HG02610 (cell line): ENCODE measurements at regions not wholly inside any gene's neighbourhood (a gene's known extent, or its start where the extent isn't known, plus 50 kb on each side); places are given as distances from the start of the nearest gene placed in this dataset.

ENCODE experiments used
- ATAC-seq: cut with Tn5 transposase; IDR thresholded peaks from one replicate; pipeline ENCODE4 v1.9.1; 2021; ENCODE audit warnings: mild to moderate bottlenecking, moderate library complexity; ENCODE audit not compliant: unreplicated experiment

GRCh38 chr16:64182985-64183384 is 938.9 kb downstream of the CDH11 start:
- ATAC-seq = no peak

DNA sequence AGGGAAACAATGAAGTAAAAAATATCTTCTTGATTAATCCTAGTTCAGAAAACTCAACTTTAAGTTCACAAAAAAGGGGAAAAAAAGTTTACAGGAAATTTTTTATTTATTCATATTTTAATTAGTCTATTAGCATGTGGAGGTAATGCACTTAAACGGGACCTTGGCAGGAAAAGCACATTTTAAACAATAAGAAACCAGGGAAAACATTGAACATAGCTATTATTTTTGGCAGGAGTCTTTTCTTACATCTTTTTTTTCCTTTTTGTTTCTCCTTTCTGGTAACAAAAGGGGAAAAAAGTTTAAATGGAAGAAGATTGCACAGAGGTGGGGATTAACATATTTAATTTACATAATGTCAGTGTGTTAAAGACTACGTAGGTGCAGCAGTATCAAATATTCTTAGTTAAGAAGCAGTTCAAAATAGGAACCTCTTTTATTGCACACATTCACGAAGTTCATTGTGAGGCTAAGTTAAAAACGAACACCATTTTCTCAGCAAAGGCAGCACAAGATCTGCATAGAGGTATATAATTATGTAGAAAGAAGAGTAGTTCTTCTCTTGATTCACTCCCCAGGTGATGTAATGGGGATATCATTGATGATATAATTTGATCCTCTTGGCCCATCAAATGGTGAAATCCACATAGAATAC is 940.5 kb downstream of the CDH11 start:
- no peak for ATAC-seq

GRCh38 chr16:64180136-64180900 is 941.5 kb downstream of the CDH11 start:
- ATAC-seq = no peak

DNA sequence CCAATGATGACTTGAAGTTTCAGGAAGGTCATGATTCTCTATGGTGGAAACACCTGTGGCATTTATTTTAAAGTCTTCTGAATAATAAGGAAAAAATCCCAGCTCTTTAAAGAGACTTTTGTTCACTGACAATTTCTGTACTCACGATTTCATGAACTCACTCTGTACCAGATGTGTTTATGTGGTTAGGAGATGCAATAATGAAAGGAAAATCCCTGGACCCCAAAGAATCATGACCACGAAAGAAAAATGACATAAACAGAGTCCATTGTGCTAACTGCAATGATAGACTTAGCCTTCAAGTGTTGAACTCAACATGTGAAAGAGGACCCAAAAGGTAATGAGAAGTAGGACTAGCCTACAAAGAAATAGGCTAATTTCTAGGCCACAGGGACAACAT is 947.5 kb downstream of the CDH11 start:
- no peak for ATAC-seq

- no peak for ATAC-seq
Measured at GRCh38 chr16:64172652-64173051, 949.2 kb downstream of the CDH11 start.

DNA sequence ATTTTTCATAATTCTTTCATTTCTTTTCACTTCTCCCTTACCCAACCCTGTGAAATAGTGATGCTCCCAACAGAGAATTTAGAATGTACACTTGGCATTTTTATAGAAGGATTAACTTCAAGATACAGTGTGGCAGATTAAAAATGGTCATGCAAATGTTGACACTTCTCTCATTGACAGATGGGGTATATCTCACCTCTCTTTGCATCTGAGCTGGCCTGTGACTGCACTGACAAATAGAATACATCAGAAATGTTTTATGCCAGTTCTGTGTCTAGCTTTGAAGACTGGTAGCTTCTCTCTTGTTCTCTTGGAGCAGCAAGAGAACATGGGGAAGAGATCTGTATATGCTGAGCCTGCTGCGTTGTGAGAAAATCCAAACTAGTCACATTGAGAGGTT is 949.6 kb downstream of the CDH11 start:
- no peak for ATAC-seq

DNA sequence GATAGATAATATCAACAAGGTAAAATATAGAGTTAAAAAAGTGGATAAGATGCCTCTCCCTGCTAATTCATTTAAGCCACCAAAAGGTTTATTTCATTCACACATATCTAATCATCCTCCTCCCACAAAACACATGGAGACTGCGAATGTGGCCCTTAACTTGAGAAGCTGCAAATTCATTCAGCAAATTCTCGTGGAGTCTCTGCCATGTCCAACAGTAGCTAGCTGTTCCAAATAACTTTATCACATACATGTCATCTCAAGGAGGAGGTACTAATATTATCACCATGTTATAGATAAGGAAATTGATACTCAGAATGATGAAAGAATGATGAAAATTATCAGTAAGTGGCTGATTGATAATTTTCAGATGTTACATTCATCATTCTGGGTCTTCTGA is 950.2 kb downstream of the CDH11 start:
- ATAC-seq = no peak

GRCh38 chr16:64168371-64168770 is 953.5 kb downstream of the CDH11 start:
- no peak for ATAC-seq

GRCh38 chr16:64167936-64168335 is 953.9 kb downstream of the CDH11 start:
- ATAC-seq = no peak

- ATAC-seq = no peak
Measured at GRCh38 chr16:64165368-64165767, 956.5 kb downstream of the CDH11 start.

DNA sequence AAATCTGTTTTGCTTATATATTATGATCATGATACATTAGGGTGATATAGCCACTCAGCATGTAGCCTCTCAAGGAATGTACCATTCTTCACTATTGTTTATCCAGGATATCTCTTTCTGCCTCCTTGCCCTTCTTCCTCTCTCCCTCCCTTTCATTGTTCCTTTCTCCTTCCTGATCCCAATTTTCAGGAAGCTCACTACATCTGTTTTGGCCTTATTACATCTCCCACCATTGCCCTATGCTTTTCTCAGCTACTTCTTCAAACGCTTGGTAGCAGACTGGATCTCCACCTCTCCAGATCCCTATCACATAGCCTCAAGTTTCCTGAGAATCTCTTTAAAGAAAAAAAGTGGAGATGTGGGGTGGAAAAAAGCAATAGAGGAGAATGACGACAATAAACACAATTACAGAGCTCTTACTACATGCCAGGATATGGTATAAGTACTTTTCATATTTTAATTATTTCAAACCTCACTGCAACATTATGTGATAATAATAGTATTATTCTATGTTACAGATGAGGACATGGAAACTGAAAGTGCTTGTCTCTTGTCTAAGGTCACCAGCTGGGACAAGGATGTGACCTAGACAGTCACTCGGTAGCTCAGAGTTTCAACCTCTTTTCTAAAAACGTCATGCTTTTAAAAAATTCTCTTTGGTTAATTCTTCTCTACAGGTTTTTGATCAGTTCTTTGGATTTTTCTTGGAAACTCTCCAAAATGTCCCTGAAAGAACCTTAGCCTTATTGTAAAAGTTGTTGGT is 959.1 kb downstream of the CDH11 start:
- no peak for ATAC-seq

- no peak for ATAC-seq
Measured at GRCh38 chr16:64159976-64160375, 961.9 kb downstream of the CDH11 start.

GRCh38 chr16:64158941-64159588 is 962.8 kb downstream of the CDH11 start:
- ATAC-seq = no peak

DNA sequence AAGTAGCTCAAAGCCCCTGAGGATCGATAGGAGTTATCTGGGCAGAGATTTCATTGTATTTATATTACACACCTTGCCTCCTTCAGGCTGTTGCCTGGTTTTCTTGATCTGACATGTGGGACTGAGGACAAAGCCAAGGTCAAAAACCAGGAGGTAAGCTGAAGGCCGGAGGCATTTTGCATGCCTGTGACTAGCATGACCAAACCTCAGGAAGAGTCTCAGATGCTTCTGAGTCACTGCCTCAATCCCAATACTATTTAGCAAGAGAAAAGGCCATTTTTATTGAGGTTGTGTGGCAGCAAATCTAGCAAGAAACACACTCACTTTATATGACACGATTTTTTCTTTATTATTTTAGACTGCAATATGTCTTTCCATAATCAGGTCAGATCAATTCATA is 968.1 kb downstream of the CDH11 start:
- no peak for ATAC-seq

DNA sequence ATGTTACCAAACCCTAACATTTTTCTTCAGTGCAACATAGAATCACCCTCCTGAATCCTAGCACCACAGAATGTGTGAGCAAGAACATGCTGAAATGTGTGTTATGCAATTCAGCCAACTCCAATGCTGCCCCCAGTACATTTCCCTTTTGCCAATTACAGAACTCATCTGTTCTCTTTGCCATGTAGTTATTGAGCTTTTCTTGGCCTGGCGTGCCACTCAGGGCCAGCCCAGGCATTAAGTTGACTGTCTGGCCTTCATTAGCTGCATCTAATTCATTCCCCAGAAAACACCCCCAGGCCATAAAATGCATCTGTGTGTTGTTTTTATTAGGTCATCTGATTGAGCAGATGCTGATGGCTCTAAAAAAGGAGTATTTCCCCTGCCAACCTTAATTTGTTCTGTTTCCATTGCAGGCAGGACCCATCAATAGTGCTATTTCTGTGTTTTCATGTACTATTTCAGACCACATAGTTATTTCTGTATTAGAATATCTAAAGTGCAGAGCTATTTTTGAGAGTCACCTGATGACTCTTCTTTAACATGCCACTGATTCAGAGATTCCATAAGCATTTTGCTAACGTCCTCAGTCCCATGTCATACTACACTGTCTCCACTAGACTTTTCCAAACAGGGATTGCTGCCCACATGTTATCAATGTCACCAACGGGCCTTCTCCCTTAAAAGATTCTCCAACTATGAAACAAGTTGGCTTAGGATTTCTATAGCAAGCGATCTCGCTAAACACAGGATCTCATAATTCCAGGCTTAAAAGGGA is 969.7 kb downstream of the CDH11 start:
- ATAC-seq = no peak

GRCh38 chr16:64150193-64150592 is 971.7 kb downstream of the CDH11 start:
- ATAC-seq = no peak

DNA sequence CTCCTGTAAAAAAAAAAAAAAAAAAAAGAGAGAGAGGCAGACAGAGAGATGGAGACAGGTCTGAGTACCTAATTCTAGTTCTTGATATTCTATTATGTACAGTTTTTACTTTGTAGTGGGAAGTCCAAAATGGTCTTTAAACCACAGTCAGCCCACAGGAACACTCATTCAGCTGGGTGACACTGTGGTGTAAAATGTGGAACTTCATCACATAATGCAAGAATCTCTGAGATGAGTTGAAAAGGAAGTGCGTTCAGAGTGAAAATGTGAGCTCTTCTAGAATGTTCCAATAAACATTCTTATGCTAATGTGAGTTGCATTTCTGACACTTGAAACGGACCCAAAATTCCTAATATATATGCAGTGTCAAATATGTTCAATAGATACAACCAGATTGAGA is 972.1 kb downstream of the CDH11 start:
- no peak for ATAC-seq

GRCh38 chr16:64148356-64148755 is 973.5 kb downstream of the CDH11 start:
- ATAC-seq = no peak

- no peak for ATAC-seq
Measured at GRCh38 chr16:64147941-64148340, 973.9 kb downstream of the CDH11 start.

DNA sequence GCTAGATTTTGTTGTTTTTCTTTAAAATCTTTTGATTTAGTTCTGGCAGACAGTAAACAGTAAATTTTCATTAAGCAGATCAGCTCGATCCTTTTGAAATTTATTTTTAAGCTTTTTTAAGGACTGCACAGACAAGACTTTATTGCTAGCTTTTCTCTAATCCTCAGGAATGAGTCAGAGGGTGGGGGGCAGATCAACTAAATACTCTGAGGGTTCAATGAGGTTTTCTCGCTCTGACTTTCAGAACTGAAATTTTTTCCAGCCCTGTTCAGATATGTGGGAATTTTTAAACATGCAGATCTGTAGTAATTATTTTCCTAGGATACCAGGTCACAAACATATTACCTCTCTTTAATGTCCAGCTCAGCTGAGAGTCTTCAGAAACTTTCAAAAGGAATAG is 977.2 kb downstream of the CDH11 start:
- no peak for ATAC-seq

DNA sequence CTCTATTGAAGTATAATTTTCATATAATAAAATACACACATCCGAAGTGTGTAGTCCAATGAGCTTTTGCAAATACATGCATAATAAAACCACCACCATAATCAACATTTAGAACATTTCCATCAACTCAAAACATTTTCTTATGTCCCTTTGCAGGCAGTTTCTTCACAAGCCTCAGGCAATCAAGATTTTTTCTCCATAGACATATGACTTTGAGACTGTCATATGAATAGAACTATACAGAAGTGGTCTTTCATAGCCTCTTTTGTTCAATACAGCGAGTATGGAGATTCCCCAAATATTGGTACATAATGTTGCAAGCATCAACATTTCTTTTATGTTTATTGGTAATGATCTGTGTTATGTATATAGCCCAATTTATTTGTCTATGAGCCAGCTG is 983.2 kb downstream of the CDH11 start:
- no peak for ATAC-seq
